Erythroblast (primary cell): ENCODE measurements at regions not wholly inside any gene's neighbourhood (a gene's known extent, or its start where the extent isn't known, plus 50 kb on each side); places are given as distances from the start of the nearest gene placed in this dataset.

ENCODE experiments used
- DNase-seq, 2 experiments: peaks; one replicate each; lab custom pipeline; 2025; lab: John Stamatoyannopoulos, UW
- GATA1 ChIP-seq: IDR thresholded peaks from 2 replicates; pipeline ENCODE4 v1.6.1; 2011; ENCODE audit warnings: low read depth, mild to moderate bottlenecking, control low read depth, low read length, moderate library complexity
- POLR2A ChIP-seq: IDR thresholded peaks from 2 replicates; pipeline ENCODE4 v1.6.1; 2011; ENCODE audit warnings: mild to moderate bottlenecking, low read length

- no peak for DNase-seq
- no peak for TF ChIP-seq POLR2A
- no peak for TF ChIP-seq GATA1
Measured at GRCh38 chr16:35510701-35511100, 2051.3 kb downstream of the TP53TG3F start.

GRCh38 chr16:35516551-35516950 lies 2057.1 kb downstream of the TP53TG3F start:
- TF ChIP-seq POLR2A, result no peak
- TF ChIP-seq GATA1, result no peak
- no peak for DNase-seq

- TF ChIP-seq GATA1, result no peak
- TF ChIP-seq POLR2A, result no peak
- DNase-seq, result no peak
Measured at GRCh38 chr16:35516971-35517370, 2057.6 kb downstream of the TP53TG3F start.

DNA sequence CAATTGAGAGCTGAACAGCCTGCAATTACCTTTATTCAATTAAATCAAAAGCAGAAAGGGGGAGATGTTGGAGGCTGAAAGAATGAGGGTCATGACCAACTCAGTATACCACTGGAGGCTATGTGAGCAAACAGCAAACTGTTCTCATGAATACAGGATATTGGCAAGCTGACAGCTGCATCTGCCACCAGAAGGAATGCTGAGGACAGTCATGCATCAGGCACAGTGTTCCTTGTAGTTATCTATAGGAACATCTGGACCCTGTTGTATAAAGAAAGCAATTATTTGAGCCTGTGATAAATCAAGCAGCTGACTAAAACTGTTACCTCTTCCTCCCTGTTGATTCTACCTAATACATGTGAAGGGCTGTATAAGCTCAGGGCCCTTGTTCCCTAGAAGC lies 2064.6 kb downstream of the TP53TG3F start:
- DNase-seq, result no peak
- TF ChIP-seq GATA1 (no peak), POLR2A (no peak)

GRCh38 chr16:35525979-35526590 lies 2066.7 kb downstream of the TP53TG3F start:
- DNase-seq, result no peak

DNA sequence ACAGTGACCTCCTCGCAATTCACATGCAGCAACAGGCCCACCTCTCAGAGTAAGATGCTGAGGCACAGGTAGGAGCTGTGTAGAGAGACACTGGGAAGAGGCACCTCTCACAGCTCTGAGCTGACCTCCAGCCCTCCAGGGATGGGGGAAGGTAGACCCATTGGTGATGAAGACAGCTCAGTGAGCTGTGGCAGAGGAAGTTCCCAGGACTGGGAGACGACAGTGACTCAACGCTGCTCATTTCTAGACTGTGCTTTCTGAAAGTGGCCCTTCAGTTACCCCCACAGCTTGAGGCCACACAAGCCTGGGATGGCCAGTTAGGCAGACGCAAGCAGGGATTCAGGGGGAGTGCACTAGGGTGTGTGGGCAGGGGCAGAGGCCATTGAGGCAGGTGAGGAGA lies 2073.2 kb downstream of the TP53TG3F start:
- no peak for DNase-seq
- no peak for TF ChIP-seq GATA1
- TF ChIP-seq POLR2A, result no peak

More at GRCh38 chr16:35525979-35526590, 2066.7 kb downstream of the TP53TG3F start:
- TF ChIP-seq GATA1 (no peak), POLR2A (no peak)

DNA sequence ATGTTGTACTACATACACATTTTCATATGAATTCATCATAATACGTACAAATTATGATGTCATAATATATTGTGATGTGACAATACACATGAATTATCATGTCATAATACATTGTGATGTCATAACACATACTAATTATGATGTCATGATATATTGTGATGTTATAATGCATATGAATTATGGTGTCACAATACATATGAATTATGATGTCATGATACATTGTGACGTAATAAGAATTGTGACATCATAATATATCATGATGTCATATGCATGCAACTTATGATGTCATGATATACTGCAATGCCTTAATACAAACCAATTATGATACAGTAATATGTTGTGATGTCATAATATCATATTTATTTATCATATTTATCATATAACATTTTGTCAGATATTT lies 2074.3 kb downstream of the TP53TG3F start:
- peak in 1 of 2 experiments; percentile 3 for DNase-seq
- TF ChIP-seq GATA1 (no peak), POLR2A (no peak)

GRCh38 chr16:35543486-35543885 lies 2084.1 kb downstream of the TP53TG3F start:
- no peak for DNase-seq
- TF ChIP-seq GATA1 (no peak), POLR2A (no peak)

- TF ChIP-seq GATA1 (no peak), POLR2A (no peak)
- no peak for DNase-seq
Measured at GRCh38 chr16:35552763-35553162, 2093.4 kb downstream of the TP53TG3F start.

GRCh38 chr16:35557731-35558130 lies 2098.3 kb downstream of the TP53TG3F start:
- TF ChIP-seq GATA1 (no peak), POLR2A (no peak)
- DNase-seq, result no peak

DNA sequence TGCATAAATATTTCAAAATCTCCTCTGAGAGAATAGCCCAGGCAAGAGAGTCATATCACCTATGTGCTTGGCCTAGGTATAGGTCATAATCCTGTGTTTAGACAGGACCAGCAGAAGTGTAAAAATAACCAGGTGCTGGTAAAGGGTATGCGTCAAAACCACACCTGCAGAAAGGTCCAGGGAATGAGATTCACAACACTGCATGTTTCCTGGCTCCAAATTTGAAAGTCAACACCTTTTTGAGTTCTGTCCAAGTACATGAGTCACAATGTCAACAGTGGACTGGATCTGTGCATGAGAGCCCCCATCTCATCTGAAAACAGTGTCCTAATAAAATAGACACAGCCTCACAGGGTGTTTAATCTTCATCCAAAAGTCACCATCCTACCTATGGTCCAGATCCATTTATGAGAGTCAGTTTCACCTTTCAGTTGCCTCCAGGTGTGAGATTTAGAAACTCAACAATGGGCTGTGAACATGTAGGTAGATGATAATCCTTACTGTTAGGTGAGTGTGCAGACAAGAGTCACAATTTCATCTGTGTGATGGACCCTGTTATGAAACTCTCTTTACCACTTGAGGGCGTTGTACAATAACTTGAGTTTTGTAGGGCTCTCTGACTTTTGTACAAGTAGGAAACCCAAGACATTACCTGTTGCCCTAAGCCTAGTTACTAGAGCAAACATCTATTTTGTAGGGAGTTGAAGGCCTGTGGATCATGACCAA lies 2100.7 kb downstream of the TP53TG3F start:
- TF ChIP-seq GATA1, result no peak
- TF ChIP-seq POLR2A, result no peak
- DNase-seq, result no peak

GRCh38 chr16:35560637-35560984 lies 2101.2 kb downstream of the TP53TG3F start:
- TF ChIP-seq POLR2A (no peak), GATA1 (no peak)
- no peak for DNase-seq

DNA sequence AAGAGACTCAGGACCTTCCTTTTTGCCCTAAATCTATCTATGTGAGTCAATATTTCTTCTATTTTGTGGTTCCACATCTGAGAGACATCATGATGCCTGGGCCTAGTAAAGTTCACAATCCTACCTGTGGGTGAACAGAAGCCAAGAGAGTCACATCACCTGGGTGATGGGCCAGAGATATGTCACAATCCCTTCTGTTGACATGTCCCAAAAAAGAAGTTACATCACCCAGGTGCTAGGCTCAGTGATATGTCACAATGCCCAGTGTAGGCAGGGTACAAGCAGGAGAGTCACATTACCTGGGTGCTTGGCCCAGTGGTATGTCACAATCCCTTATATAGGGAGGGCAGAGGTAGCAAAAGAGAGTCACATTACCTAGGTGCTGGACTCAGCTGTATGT lies 2101.9 kb downstream of the TP53TG3F start:
- TF ChIP-seq POLR2A, result no peak
- TF ChIP-seq GATA1, result no peak

GRCh38 chr16:35562471-35562870 lies 2103.1 kb downstream of the TP53TG3F start:
- DNase-seq, result no peak
- TF ChIP-seq GATA1 (no peak), POLR2A (no peak)

More for the DNA sequence above, 2101.9 kb downstream of the TP53TG3F start:
- no peak for DNase-seq
